Mononuclear cell (primary cell): ENCODE measurements at regions not wholly inside any gene's neighbourhood (a gene's known extent, or its start where the extent isn't known, plus 50 kb on each side); places are given as distances from the start of the nearest gene placed in this dataset.
"Not testable (repeated sequence)": the region's sequence is repeated elsewhere in the genome, so short reads cannot be mapped to it uniquely, and the experiment has no call there.

ENCODE experiments used
- H3K27me3 ChIP-seq: 2 replicates; pipeline ENCODE4 v1.6.0; 2011; ENCODE audit warnings: low read length, control low read depth; ENCODE audit not compliant: insufficient read depth
- H3K4me1 ChIP-seq: 2 replicates; pipeline ENCODE4 v1.5.1; 2011; ENCODE audit warnings: mild to moderate bottlenecking, low read length, control low read depth; ENCODE audit not compliant: insufficient read depth
- H3K4me3 ChIP-seq: 2 replicates; pipeline ENCODE4 v1.5.1; 2011; ENCODE audit warnings: mild to moderate bottlenecking, low read length, moderate library complexity
- H3K9me3 ChIP-seq: 2 replicates; pipeline ENCODE4 v1.5.1; 2011; ENCODE audit warnings: low read depth, mild to moderate bottlenecking, control low read depth, low read length

GRCh38 chr5:39618391-39618790 is 193.6 kb upstream of the DAB2 start:
- no peak overlapping the region for H3K4me3 ChIP-seq
- H3K4me1 ChIP-seq: no peaks in the 10 kb centered on the region
- H3K9me3 ChIP-seq: no peaks in the 10 kb centered on the region
- no peaks in the 10 kb centered on the region for H3K27me3 ChIP-seq

- Histone ChIP-seq H3K9me3 (no peaks in the 10 kb centered on the region), H3K27me3 (no peaks in the 10 kb centered on the region), H3K4me1 (no peaks in the 10 kb centered on the region), H3K4me3 (no peak overlapping the region)
Observed at GRCh38 chr5:39616131-39616530, 191.4 kb upstream of the DAB2 start.

GRCh38 chr5:39611076-39611475 is 186.3 kb upstream of the DAB2 start:
- H3K4me3 ChIP-seq, H3K9me3 ChIP-seq, H3K27me3 ChIP-seq, H3K4me1 ChIP-seq: not testable (repeated sequence)

- Histone ChIP-seq H3K27me3 (no peaks in the 10 kb centered on the region), H3K4me3 (no peak overlapping the region), H3K4me1 (no peaks in the 10 kb centered on the region), H3K9me3 (no peaks in the 10 kb centered on the region)
Observed at GRCh38 chr5:39608024-39608423, 183.2 kb upstream of the DAB2 start.

- Histone ChIP-seq H3K27me3 (no peaks in the 10 kb centered on the region), H3K9me3 (no peaks in the 10 kb centered on the region), H3K4me3 (no peak overlapping the region), H3K4me1 (no peaks in the 10 kb centered on the region)
Observed at GRCh38 chr5:39606591-39606990, 181.8 kb upstream of the DAB2 start.

GRCh38 chr5:39605588-39606575 is 181.1 kb upstream of the DAB2 start:
- H3K27me3 ChIP-seq: no peaks in the 10 kb centered on the region
- H3K9me3 ChIP-seq: no peaks in the 10 kb centered on the region
- H3K4me1 ChIP-seq: no peaks in the 10 kb centered on the region
- no peak overlapping the region for H3K4me3 ChIP-seq

GRCh38 chr5:39605145-39605544 is 180.4 kb upstream of the DAB2 start:
- H3K9me3 ChIP-seq: no peaks in the 10 kb centered on the region
- no peaks in the 10 kb centered on the region for H3K4me1 ChIP-seq
- H3K4me3 ChIP-seq: no peak overlapping the region
- no peaks in the 10 kb centered on the region for H3K27me3 ChIP-seq

GRCh38 chr5:39604491-39604890 is 179.7 kb upstream of the DAB2 start:
- no peak overlapping the region for H3K4me3 ChIP-seq
- no peaks in the 10 kb centered on the region for H3K4me1 ChIP-seq
- H3K27me3 ChIP-seq: no peaks in the 10 kb centered on the region
- no peaks in the 10 kb centered on the region for H3K9me3 ChIP-seq

GRCh38 chr5:39599721-39600431 is 175.1 kb upstream of the DAB2 start:
- no peaks in the 10 kb centered on the region for H3K27me3 ChIP-seq
- H3K9me3 ChIP-seq: no peaks in the 10 kb centered on the region
- H3K4me1 ChIP-seq: no peaks in the 10 kb centered on the region
- no peak overlapping the region for H3K4me3 ChIP-seq

- Histone ChIP-seq H3K4me1 (no peaks in the 10 kb centered on the region), H3K4me3 (no peak overlapping the region), H3K9me3 (no peaks in the 10 kb centered on the region), H3K27me3 (no peaks in the 10 kb centered on the region)
Observed at GRCh38 chr5:39598661-39599248, 174.0 kb upstream of the DAB2 start.

GRCh38 chr5:39588179-39588578 is 163.4 kb upstream of the DAB2 start:
- H3K4me1 ChIP-seq: no peaks in the 10 kb centered on the region
- no peak overlapping the region for H3K4me3 ChIP-seq
- H3K9me3 ChIP-seq: no peaks in the 10 kb centered on the region
- H3K27me3 ChIP-seq: no peaks in the 10 kb centered on the region

GRCh38 chr5:39587675-39588074 is 162.9 kb upstream of the DAB2 start:
- H3K9me3 ChIP-seq: no peaks in the 10 kb centered on the region
- no peaks in the 10 kb centered on the region for H3K27me3 ChIP-seq
- no peaks in the 10 kb centered on the region for H3K4me1 ChIP-seq
- no peak overlapping the region for H3K4me3 ChIP-seq

- H3K4me3 ChIP-seq: no peak overlapping the region
- H3K9me3 ChIP-seq: no peaks in the 10 kb centered on the region
- no peaks in the 10 kb centered on the region for H3K27me3 ChIP-seq
- H3K4me1 ChIP-seq: peaks cover 5% of the 10 kb centered on the region
Observed at GRCh38 chr5:39586185-39586584, 161.4 kb upstream of the DAB2 start.

GRCh38 chr5:39584927-39585326 is 160.1 kb upstream of the DAB2 start:
- H3K27me3 ChIP-seq: no peaks in the 10 kb centered on the region
- peaks cover 11% of the 10 kb centered on the region for H3K4me1 ChIP-seq
- no peak overlapping the region for H3K4me3 ChIP-seq
- H3K9me3 ChIP-seq: no peaks in the 10 kb centered on the region

- H3K4me1 ChIP-seq: peaks cover 11% of the 10 kb centered on the region
- H3K4me3 ChIP-seq: no peak overlapping the region
- H3K9me3 ChIP-seq: no peaks in the 10 kb centered on the region
- H3K27me3 ChIP-seq: no peaks in the 10 kb centered on the region
Observed at GRCh38 chr5:39580702-39581453, 156.1 kb upstream of the DAB2 start.
